HepG2 (cell line): ENCODE measurements at regions not wholly inside any gene's neighbourhood (a gene's known extent, or its start where the extent isn't known, plus 50 kb on each side); places are given as distances from the start of the nearest gene placed in this dataset.
"Not testable (repeated sequence)": the region's sequence is repeated elsewhere in the genome, so short reads cannot be mapped to it uniquely, and the experiment has no call there.

Source experiments
- ATAC-seq: fragments of 200-7000 bp; cut with Tn5 transposase; 3 replicates; pipeline ENCODE4 v1.9.1; 2020; ENCODE audit warnings: mild to moderate bottlenecking, moderate library complexity
- BruUV-seq: library from RNA; stranded (reverse); fragments of 400-500 nt; replicated peaks from 2 replicates; lab custom pipeline; 2021; lab: Mats Ljungman, UMichigan
- CTCF ChIA-PET: fragments of 300-600 bp; formaldehyde crosslinking; extraction: SDS; loops from one replicate; lab custom pipeline; 2021; ENCODE audit warnings: low total read pairs, inconsistent platforms, low intra/inter-chr PET ratio; lab: Yijun Ruan, JAX
- POLR2A ChIA-PET: fragments of 350-600 bp; sonication (Branson Sonifier 250); formaldehyde crosslinking; loops from one replicate; lab custom pipeline; 2020; ENCODE audit warnings: antibody characterized with exemption, inconsistent platforms; lab: Yijun Ruan, JAX
- DNase-seq: peaks from one replicate; pipeline ENCODE4 v3.0.0-alpha.2; 2015; ENCODE audit warnings: low spot score
- FAIRE-seq: peaks from 3 replicates; lab custom pipeline; 2011; peaks lifted over from hg19 to GRCh38; lab: Jason Lieb, UNC
- H2AFZ ChIP-seq: one replicate; pipeline ENCODE4 v1.6.1; 2011; ENCODE audit warnings: low read length, inconsistent platforms
- H3K27ac ChIP-seq: fragments of 300-600 bp; 3 replicates; pipeline ENCODE4 v1.8.0; 2011; ENCODE audit warnings: mixed run types, mild to moderate bottlenecking, mixed read lengths, low read length, inconsistent platforms; ENCODE audit not compliant: insufficient read depth; ENCODE audit errors: extremely low read length
- H3K27me3 ChIP-seq, 2 experiments: fragments of 200-600 bp in 1 of 2; 2 replicates in 1 of 2; 3 replicates in 1 of 2; pipeline versions ENCODE4 v1.6.0 to v1.8.0; 2011; ENCODE audit warnings: low read length in 2 of 2, mild to moderate bottlenecking in 2 of 2, moderate library complexity in 2 of 2, inconsistent platforms in 1 of 2; ENCODE audit not compliant: insufficient read depth in 2 of 2, control insufficient read depth in 1 of 2
- H3K36me3 ChIP-seq, 2 experiments: fragments of 200-600 bp in 1 of 2; replicated peaks in 1 of 2; 2 replicates in 1 of 2; 3 replicates in 1 of 2; pipeline versions ENCODE4 v1.5.1 to v1.8.0; 2011; ENCODE audit warnings: low read length in 2 of 2, inconsistent platforms in 1 of 2; ENCODE audit not compliant: insufficient read depth in 2 of 2, control insufficient read depth in 1 of 2
- H3K4me1 ChIP-seq: 2 replicates; pipeline ENCODE4 v1.5.1; 2012; ENCODE audit warnings: low read length, inconsistent platforms; ENCODE audit not compliant: insufficient read depth
- H3K4me2 ChIP-seq: 2 replicates; pipeline ENCODE4 v1.6.0; 2011; ENCODE audit warnings: low read depth, low read length, inconsistent platforms
- H3K4me3 ChIP-seq, 3 experiments: fragments of 200-600 bp in 1 of 3; sonication (generic), shearing (Covaris generic) in 1 of 3; replicated peaks in 1 of 3; 2 replicates each; pipeline ENCODE4 v1.5.1; 2011 to 2016; ENCODE audit warnings: low read length in 3 of 3, inconsistent platforms in 2 of 3, low read depth in 2 of 3, mild to moderate bottlenecking in 2 of 3, control low read depth in 1 of 3, mixed read lengths in 1 of 3; ENCODE audit not compliant: insufficient read depth in 1 of 3
- H3K79me2 ChIP-seq: one replicate; pipeline ENCODE4 v1.6.1; 2011; ENCODE audit warnings: low read length, inconsistent platforms; ENCODE audit not compliant: insufficient read depth
- H3K9ac ChIP-seq: 2 replicates; pipeline ENCODE4 v1.6.0; 2011; ENCODE audit warnings: mild to moderate bottlenecking, low read depth, low read length, inconsistent platforms; ENCODE audit not compliant: insufficient read depth
- H3K9me3 ChIP-seq: 2 replicates; pipeline ENCODE4 v1.5.1; 2012; ENCODE audit warnings: mild to moderate bottlenecking, low read length
- H4K20me1 ChIP-seq: 2 replicates; pipeline ENCODE4 v1.6.0; 2011; ENCODE audit warnings: inconsistent platforms, mild to moderate bottlenecking, low read length, moderate library complexity; ENCODE audit not compliant: insufficient read depth
- HNF4A ChIP-seq: sonication (generic); formaldehyde crosslinking; IDR thresholded peaks from 2 replicates; pipeline ENCODE4 v1.4.0; 2020; ENCODE audit warnings: missing genetic modification reagents
- IRF2 ChIP-seq: IDR thresholded peaks from 2 replicates; pipeline ENCODE4 v1.6.1; 2018; ENCODE audit warnings: missing genetic modification reagents, missing compliant biosample characterization
- ZFY ChIP-seq: sonication (generic); formaldehyde crosslinking; IDR thresholded peaks from 2 replicates; pipeline ENCODE4 v1.4.0; 2020; ENCODE audit warnings: missing genetic modification reagents
- ZNF124 ChIP-seq: sonication (generic); formaldehyde crosslinking; IDR thresholded peaks from 2 replicates; pipeline ENCODE4 v1.4.0; 2020; ENCODE audit warnings: missing genetic modification reagents
- ZNF547 ChIP-seq: sonication (generic); formaldehyde crosslinking; IDR thresholded peaks from 2 replicates; pipeline ENCODE4 v1.5.1; 2020; ENCODE audit warnings: mild to moderate bottlenecking, missing genetic modification reagents
- WGBS: methylation state at CpG from one replicate; pipeline ENCODE4 v1.1.6; 2017; ENCODE audit warnings: low lambda C conversion rate; 5-methylcytosine and 5-hydroxymethylcytosine counted together
- in situ Hi-C: cut with HindIII; loops from 2 replicates; pipeline ENCODE4 v1.10.0; 2017; ENCODE audit warnings: low pct_unique_long_range_greater_than_20kb; ENCODE audit not compliant: extremely low pct_ligation_motif_present
- intact Hi-C: fragments of 100-400 bp; cut with micrococcal nuclease; formaldehyde crosslinking; loops from one replicate; pipeline ENCODE4 v1.10.0; 2022; ENCODE audit not compliant: unreplicated experiment
- TF ChIP-seq, protein P1 (sequence below): sonication (generic); formaldehyde crosslinking; conservative IDR thresholded peaks from 2 replicates; pipeline ENCODE4 v1.4.0; 2020; ENCODE audit warnings: mild to moderate bottlenecking, missing genetic modification reagents, moderate library complexity

DNA sequence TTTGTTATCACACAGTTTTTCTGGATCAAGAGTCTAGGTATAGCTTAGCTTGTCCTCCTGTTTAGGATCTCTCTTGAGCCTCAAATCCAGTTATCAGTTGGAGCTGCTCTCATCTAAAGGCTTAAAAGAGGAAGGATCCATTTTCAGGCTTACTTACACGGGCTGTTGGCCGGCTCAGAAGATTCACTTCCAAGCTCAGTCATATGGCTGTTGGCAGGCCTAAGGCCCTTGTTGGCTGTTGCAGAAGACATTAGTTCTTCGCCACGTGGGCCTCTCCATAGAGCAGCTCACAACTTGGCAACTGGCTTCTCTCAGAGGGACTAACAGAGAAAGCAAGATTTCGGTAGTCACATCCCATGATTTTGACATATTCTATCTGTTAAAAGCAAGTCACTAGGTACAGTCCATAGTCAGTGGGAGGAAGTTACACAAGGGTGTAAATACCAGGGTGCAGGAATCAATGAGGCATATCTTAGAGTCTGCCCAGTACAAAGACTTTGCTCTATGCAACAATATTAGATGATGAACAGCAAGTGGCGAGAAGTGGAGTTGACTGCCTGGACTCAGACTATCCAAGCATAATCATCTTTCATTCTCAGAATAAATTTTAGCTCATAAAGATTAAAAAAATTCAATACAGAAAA lies 280.1 kb upstream of the MBL2 start:
- no TSS peak for BruUV-seq
- Histone ChIP-seq H3K36me3 (no peaks in the 10 kb centered on the region), H3K4me1 (no peaks in the 10 kb centered on the region; the same call in 1 of the 2 replicates), H3K4me2 (no peak overlapping the region), H3K27me3 (no peaks in the 10 kb centered on the region), H3K9ac (no peak overlapping the region), H4K20me1 (no peaks in the 10 kb centered on the region), H3K27ac (no peak overlapping the region), H3K79me2 (no peaks in the 10 kb centered on the region), H2AFZ (no peak overlapping the region), H3K9me3 (no peaks in the 10 kb centered on the region), H3K4me3 (no peak overlapping the region)
- WGBS = 24% methylated on average over 6 of the region's 6 CpGs
- FAIRE-seq (no peak), ATAC-seq (peak; percentile 86), DNase-seq (no peak)
- ChIA-PET POLR2A (no interaction called here), CTCF (no interaction called here)
- intact Hi-C loops (no loop called here), in situ Hi-C loops (no loop called here)
- TF ChIP-seq ZFY (CRISPR knock-in tag) (no peak), HNF4A (CRISPR knock-in tag) (0 out of 2 replicates have a peak, but pooled peaks have one; percentile 17), ZNF547 (CRISPR knock-in tag) (no peak)
- TF ChIP-seq, protein P1, sequence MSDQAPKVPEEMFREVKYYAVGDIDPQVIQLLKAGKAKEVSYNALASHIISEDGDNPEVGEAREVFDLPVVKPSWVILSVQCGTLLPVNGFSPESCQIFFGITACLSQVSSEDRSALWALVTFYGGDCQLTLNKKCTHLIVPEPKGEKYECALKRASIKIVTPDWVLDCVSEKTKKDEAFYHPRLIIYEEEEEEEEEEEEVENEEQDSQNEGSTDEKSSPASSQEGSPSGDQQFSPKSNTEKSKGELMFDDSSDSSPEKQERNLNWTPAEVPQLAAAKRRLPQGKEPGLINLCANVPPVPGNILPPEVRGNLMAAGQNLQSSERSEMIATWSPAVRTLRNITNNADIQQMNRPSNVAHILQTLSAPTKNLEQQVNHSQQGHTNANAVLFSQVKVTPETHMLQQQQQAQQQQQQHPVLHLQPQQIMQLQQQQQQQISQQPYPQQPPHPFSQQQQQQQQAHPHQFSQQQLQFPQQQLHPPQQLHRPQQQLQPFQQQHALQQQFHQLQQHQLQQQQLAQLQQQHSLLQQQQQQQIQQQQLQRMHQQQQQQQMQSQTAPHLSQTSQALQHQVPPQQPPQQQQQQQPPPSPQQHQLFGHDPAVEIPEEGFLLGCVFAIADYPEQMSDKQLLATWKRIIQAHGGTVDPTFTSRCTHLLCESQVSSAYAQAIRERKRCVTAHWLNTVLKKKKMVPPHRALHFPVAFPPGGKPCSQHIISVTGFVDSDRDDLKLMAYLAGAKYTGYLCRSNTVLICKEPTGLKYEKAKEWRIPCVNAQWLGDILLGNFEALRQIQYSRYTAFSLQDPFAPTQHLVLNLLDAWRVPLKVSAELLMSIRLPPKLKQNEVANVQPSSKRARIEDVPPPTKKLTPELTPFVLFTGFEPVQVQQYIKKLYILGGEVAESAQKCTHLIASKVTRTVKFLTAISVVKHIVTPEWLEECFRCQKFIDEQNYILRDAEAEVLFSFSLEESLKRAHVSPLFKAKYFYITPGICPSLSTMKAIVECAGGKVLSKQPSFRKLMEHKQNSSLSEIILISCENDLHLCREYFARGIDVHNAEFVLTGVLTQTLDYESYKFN (CRISPR knock-in tag) = 0 out of 2 replicates have a peak, but pooled peaks have one; percentile 14

DNA sequence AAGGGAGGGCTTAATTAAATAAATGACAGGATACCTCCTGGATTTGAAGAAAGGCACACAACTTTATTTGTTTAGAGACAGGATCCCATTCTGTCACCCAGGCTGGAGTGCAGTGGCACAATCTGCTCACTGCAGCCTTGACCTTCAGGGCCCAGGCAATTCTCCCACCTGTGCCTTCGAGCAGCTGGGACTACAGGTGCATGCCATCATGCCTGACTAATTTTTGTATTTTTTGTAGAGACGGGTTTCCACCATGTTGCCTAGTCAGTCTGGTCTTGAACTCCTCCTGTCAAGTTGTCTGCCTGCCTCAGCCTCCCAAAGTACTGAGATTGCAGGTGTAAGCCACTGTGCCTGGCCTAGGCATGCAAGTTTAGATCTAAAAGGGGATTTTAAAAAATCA lies 272.7 kb upstream of the MBL2 start:
- CTCF ChIA-PET = no interaction called here
- POLR2A ChIA-PET = no interaction called here
- H3K4me3 ChIP-seq = no peak overlapping the region
- in situ Hi-C loops = no loop called here
- 0% methylated on average over 2 of the region's 2 CpGs for WGBS
- no peak for ATAC-seq
- H3K4me2 ChIP-seq = no peak overlapping the region
- no peaks in the 10 kb centered on the region for H3K9me3 ChIP-seq
- intact Hi-C loops = no loop called here
- no peak overlapping the region for H3K9ac ChIP-seq
- no peaks in the 10 kb centered on the region for H3K36me3 ChIP-seq
- FAIRE-seq = no peak
- H3K4me1 ChIP-seq = no peaks in the 10 kb centered on the region
- no peaks in the 10 kb centered on the region for H4K20me1 ChIP-seq
- no peaks in the 10 kb centered on the region for H3K79me2 ChIP-seq
- H2AFZ ChIP-seq = no peak overlapping the region
- DNase-seq = no peak
- TF ChIP-seq HNF4A (CRISPR knock-in tag) (no peak), ZNF124 (CRISPR knock-in tag) (no peak), IRF2 (CRISPR knock-in tag) (no peak)
- H3K27me3 ChIP-seq = no peaks in the 10 kb centered on the region
- H3K27ac ChIP-seq = no peak overlapping the region
- no TSS peak for BruUV-seq

DNA sequence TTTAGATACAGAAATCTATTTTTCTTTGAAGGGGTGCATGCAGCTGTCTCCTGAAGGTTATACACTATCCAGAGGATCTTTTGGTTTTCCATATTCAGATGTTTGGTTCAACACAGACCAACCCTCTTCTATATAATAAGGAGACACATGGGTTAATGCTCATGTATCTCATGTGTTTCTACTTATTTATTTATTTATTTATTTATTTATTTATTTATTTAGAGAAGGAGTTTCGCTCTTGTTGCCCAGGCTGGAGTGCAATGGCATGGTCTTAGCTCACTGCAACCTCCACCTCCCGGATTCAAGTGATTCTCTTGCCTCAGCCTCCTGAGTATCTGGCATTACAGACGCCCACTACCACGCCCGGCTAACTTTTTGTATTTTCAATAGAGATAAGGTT lies 263.2 kb upstream of the MBL2 start:
- FAIRE-seq, in situ Hi-C loops, H3K4me3 ChIP-seq, H3K79me2 ChIP-seq, ATAC-seq, POLR2A ChIA-PET, H4K20me1 ChIP-seq, H3K36me3 ChIP-seq, H3K4me2 ChIP-seq, H3K4me1 ChIP-seq, H3K27me3 ChIP-seq, CTCF ChIA-PET, H3K9me3 ChIP-seq, H3K9ac ChIP-seq, H2AFZ ChIP-seq, H3K27ac ChIP-seq, BruUV-seq, DNase-seq, intact Hi-C loops: not testable (repeated sequence)
- WGBS = 72% methylated on average over 5 of the region's 5 CpGs
